Prostate gland (tissue), 2 donors: ENCODE measurements at regions not wholly inside any gene's neighbourhood (a gene's known extent, or its start where the extent isn't known, plus 50 kb on each side); places are given as distances from the start of the nearest gene placed in this dataset.

Experiments used
- DNase-seq: peaks from one replicate; pipeline ENCODE4 v3.0.0-alpha.2; 2019; ENCODE audit warnings: low spot score
- H3K27ac ChIP-seq, 2 donors: fragments of 200-600 bp; sonication (generic); 2 replicates each; pipeline ENCODE4 v1.5.1; 2017 to 2019
- H3K27me3 ChIP-seq: fragments of 200-600 bp; sonication (generic); replicated peaks from 2 replicates; pipeline ENCODE4 v1.5.1; 2019; ENCODE audit not compliant: insufficient read depth
- H3K36me3 ChIP-seq, 2 donors: fragments of 200-600 bp; sonication (generic); 1 replicate in 1 of 2; 2 replicates in 1 of 2; pipeline versions ENCODE4 v1.5.1 to v1.8.1; 2017 to 2019
- H3K4me1 ChIP-seq: fragments of 200-600 bp; sonication (generic); replicated peaks from 2 replicates; pipeline ENCODE4 v1.5.1; 2019
- H3K4me3 ChIP-seq, 2 donors: fragments of 200-600 bp; sonication (generic); 2 replicates each; pipeline ENCODE4 v1.5.1; 2017 to 2019
- H3K9me3 ChIP-seq: fragments of 200-600 bp; sonication (generic); 2 replicates; pipeline ENCODE4 v1.5.1; 2017
- CTCF ChIP-seq, 4 experiments: fragments of 200-600 bp in 2 of 4; fragments of 450-650 bp in 2 of 4; sonication (generic) in 2 of 4; IDR thresholded peaks; 1 replicate in 3 of 4; 2 replicates in 1 of 4; pipeline ENCODE4 v1.5.1; 2016 to 2019; ENCODE audit warnings: antibody characterized with exemption in 4 of 4, mild to moderate bottlenecking in 2 of 4, moderate library complexity in 2 of 4
- POLR2A ChIP-seq: fragments of 450-650 bp; IDR thresholded peaks from one replicate; pipeline ENCODE4 v1.6.1; 2016; ENCODE audit warnings: antibody characterized with exemption, mild to moderate bottlenecking
- POLR2AphosphoS5 ChIP-seq: sonication (generic); formaldehyde crosslinking; IDR thresholded peaks from one replicate; pipeline ENCODE4 v1.6.1; 2017; ENCODE audit warnings: antibody characterized with exemption
- WGBS: methylation state at CpG from one replicate; pipeline ENCODE4 v1.1.5; 2018; 5-methylcytosine and 5-hydroxymethylcytosine counted together
- intact Hi-C: fragments of 100-400 bp; cut with DNase I; formaldehyde crosslinking; loops from one replicate; pipeline ENCODE4 v1.14.2; 2022

- H3K4me3 ChIP-seq, result no peak overlapping the region
- intact Hi-C loops, result no loop called here
- H3K36me3 ChIP-seq, result no peaks in the 10 kb centered on the region
- no peak for DNase-seq
- no peaks in the 10 kb centered on the region for H3K4me1 ChIP-seq
- 88% methylated on average over 3 of the region's 3 CpGs for WGBS
- no peaks in the 10 kb centered on the region for H3K27me3 ChIP-seq
- no peaks in the 10 kb centered on the region for H3K9me3 ChIP-seq
- TF ChIP-seq POLR2A (no peak), POLR2AphosphoS5 (no peak), CTCF (IDR thresholded peaks at IDR 0.05) (no peak)
- no peak overlapping the region for H3K27ac ChIP-seq
Observed at GRCh38 chr4:36549252-36549651, 267.8 kb downstream of the DTHD1 start.

- no peaks in the 10 kb centered on the region for H3K36me3 ChIP-seq
- DNase-seq, result no peak
- H3K4me1 ChIP-seq, result no peaks in the 10 kb centered on the region
- intact Hi-C loops, result no loop called here
- TF ChIP-seq POLR2AphosphoS5 (no peak), CTCF (IDR thresholded peaks at IDR 0.05) (no peak), POLR2A (no peak)
- H3K4me3 ChIP-seq, result no peak overlapping the region
- H3K9me3 ChIP-seq, result no peaks in the 10 kb centered on the region
- H3K27me3 ChIP-seq, result no peaks in the 10 kb centered on the region
- 93% methylated on average over 3 of the region's 3 CpGs for WGBS
- H3K27ac ChIP-seq, result no peak overlapping the region
Observed at GRCh38 chr4:36549992-36550391, 268.6 kb downstream of the DTHD1 start.

GRCh38 chr4:36551697-36552214, 270.3 kb downstream of the DTHD1 start:
- Histone ChIP-seq H3K36me3 (no peaks in the 10 kb centered on the region), H3K4me3 (no peak overlapping the region), H3K9me3 (no peaks in the 10 kb centered on the region), H3K27me3 (no peaks in the 10 kb centered on the region), H3K4me1 (no peaks in the 10 kb centered on the region), H3K27ac (no peak overlapping the region)
- no peak for TF ChIP-seq POLR2AphosphoS5
- TF ChIP-seq CTCF (IDR thresholded peaks at IDR 0.05), result no peak
- TF ChIP-seq POLR2A, result no peak
- no peak for DNase-seq
- WGBS, result 38% methylated on average over 4 of the region's 4 CpGs
- intact Hi-C loops, result no loop called here

DNA sequence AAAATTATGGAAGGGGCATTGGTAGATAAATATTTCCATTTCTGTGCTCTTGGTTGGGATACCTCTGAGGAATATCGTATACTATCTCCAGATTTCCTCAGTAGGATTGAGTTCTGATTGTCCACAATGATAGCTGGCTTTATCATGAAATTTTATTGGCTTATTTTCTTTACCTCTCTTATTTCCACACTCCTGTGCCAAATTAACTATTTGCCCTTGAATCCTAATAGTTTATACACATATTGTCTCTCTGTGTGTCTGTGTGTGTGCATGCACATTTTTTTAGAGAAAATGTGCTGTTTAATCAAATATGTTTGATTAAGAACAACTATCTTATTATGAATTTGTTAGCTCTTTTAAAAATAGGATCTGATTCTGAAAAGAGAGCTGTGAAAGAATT, 271.6 kb downstream of the DTHD1 start:
- 21% methylated on average over 1 of the region's 1 CpG for WGBS
- no peak overlapping the region for H3K4me3 ChIP-seq
- H3K9me3 ChIP-seq, result no peaks in the 10 kb centered on the region
- H3K27me3 ChIP-seq, result no peaks in the 10 kb centered on the region
- DNase-seq, result no peak
- H3K4me1 ChIP-seq, result no peaks in the 10 kb centered on the region
- intact Hi-C loops, result no loop called here
- H3K36me3 ChIP-seq, result no peaks in the 10 kb centered on the region
- H3K27ac ChIP-seq, result no peak overlapping the region
- no peak for TF ChIP-seq CTCF (IDR thresholded peaks at IDR 0.05)

DNA sequence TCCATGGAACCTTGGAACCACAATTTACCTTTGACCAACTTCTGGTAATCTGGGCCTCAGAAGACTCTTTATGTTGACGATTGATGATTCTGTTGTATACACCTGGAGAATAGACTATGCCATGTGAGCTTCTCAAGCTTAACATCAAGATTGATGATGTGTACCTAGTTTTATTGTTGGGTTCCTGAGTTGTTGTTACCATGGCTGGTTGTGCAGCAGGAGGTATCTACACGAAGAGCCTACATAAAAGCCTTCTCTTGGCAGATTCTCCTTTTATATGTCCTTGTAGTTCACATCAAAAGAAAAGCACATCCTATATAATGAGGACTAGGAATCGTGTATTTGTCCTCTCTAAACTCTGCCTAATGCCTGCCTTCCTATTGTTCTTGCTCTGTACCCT, 272.0 kb downstream of the DTHD1 start:
- Histone ChIP-seq H3K27me3 (no peaks in the 10 kb centered on the region), H3K9me3 (no peaks in the 10 kb centered on the region), H3K4me3 (no peak overlapping the region), H3K4me1 (no peaks in the 10 kb centered on the region), H3K36me3 (no peaks in the 10 kb centered on the region), H3K27ac (no peak overlapping the region)
- no peak for DNase-seq
- TF ChIP-seq CTCF (IDR thresholded peaks at IDR 0.05) (no peak), POLR2A (no peak), POLR2AphosphoS5 (no peak)
- 50% methylated on average over 3 of the region's 3 CpGs for WGBS
- intact Hi-C loops, result no loop called here
